Epithelial cell of proximal tubule (primary cell): ENCODE measurements at regions not wholly inside any gene's neighbourhood (a gene's known extent, or its start where the extent isn't known, plus 50 kb on each side); places are given as distances from the start of the nearest gene placed in this dataset.

ENCODE experiments used
- DNase-seq: peaks from one replicate; pipeline ENCODE4 v3.0.0-alpha.2; 2011; ENCODE audit warnings: low read depth
- H3K4me3 ChIP-seq: 2 replicates; pipeline ENCODE4 v1.5.1; 2011; ENCODE audit warnings: low read depth, mild to moderate bottlenecking, low read length
- TF ChIP-seq, protein P1 (sequence below): conservative IDR thresholded peaks from 2 replicates; pipeline ENCODE4 v1.5.1; 2012; ENCODE audit warnings: low read depth, mild to moderate bottlenecking, low read length

- TF ChIP-seq, protein P1, sequence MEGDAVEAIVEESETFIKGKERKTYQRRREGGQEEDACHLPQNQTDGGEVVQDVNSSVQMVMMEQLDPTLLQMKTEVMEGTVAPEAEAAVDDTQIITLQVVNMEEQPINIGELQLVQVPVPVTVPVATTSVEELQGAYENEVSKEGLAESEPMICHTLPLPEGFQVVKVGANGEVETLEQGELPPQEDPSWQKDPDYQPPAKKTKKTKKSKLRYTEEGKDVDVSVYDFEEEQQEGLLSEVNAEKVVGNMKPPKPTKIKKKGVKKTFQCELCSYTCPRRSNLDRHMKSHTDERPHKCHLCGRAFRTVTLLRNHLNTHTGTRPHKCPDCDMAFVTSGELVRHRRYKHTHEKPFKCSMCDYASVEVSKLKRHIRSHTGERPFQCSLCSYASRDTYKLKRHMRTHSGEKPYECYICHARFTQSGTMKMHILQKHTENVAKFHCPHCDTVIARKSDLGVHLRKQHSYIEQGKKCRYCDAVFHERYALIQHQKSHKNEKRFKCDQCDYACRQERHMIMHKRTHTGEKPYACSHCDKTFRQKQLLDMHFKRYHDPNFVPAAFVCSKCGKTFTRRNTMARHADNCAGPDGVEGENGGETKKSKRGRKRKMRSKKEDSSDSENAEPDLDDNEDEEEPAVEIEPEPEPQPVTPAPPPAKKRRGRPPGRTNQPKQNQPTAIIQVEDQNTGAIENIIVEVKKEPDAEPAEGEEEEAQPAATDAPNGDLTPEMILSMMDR: no peak
- H3K4me3 ChIP-seq: no peak overlapping the region
- DNase-seq: no peak
These were observed 185.8 kb downstream of the SNX10 start for GRCh38 chr7:26477381-26477990.

- H3K4me3 ChIP-seq: no peak overlapping the region
- TF ChIP-seq, protein P1: no peak
- DNase-seq: no peak
These were observed 186.9 kb downstream of the SNX10 start for GRCh38 chr7:26478550-26478949.

DNA sequence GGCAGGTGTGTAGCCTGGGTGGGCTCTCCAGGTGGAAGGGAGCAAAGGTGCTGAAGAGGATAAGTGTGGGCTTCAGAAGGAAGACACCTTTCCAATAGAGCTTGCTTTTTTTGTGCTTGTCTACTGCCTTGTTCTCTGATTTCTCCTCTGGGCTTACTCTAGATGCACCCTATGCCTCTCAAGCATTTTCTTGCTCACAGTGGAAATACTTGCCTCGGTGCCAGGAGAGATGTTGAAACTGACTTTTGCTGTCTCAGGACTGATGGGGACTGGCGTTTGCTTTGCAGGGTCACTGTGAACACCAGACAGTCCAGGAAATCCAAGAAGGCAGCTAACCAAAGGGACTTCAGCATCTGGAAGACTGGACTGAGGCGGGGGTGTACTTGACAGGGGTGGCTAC, 187.9 kb downstream of the SNX10 start:
- TF ChIP-seq, protein P1: no peak
- no peak for DNase-seq
- no peak overlapping the region for H3K4me3 ChIP-seq

- DNase-seq: no peak
- H3K4me3 ChIP-seq: no peak overlapping the region
- TF ChIP-seq, protein P1: no peak
These were observed 188.5 kb downstream of the SNX10 start for GRCh38 chr7:26480156-26480555.

DNA sequence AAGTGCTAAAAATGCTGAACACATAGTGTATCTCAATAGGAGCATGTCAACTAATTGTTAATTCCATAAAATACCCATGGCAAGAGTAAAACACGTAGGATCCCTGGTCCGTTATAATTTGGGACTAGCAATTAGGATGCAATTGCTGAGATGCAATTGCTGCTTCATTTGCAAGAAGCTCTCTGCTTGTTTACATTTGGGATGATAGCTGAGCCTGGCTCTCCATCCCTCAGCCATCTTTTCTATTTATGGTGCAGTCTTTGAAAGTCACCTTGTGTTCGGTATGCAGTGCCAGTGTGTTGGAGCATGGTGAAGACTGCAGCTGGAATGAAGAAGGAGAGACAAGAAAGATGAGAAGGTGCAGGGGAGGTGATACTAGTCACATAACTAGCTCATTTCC, 191.3 kb downstream of the SNX10 start:
- TF ChIP-seq, protein P1: no peak
- no peak for DNase-seq
- no peak overlapping the region for H3K4me3 ChIP-seq

DNA sequence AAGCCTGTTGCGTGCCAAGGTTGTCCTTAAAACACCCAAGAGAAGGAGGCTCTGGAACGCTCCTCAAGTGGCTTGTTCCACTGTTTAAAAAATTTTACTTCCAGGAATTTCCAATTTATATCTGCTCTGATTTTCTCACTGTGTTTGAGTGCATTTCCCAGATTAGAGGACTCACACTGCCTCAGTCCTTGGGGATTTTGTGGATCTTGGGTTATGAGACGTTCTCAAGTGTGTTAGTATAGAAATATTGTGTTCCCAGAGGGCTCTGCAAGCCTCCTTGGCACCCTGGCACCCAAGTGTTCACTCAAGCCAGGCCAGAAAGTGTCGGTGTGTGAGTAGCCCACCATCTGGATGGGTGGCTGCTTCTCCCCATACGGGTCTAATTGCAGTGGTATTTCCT, 192.2 kb downstream of the SNX10 start:
- H3K4me3 ChIP-seq: no peak overlapping the region
- no peak for DNase-seq
- TF ChIP-seq, protein P1: no peak

DNA sequence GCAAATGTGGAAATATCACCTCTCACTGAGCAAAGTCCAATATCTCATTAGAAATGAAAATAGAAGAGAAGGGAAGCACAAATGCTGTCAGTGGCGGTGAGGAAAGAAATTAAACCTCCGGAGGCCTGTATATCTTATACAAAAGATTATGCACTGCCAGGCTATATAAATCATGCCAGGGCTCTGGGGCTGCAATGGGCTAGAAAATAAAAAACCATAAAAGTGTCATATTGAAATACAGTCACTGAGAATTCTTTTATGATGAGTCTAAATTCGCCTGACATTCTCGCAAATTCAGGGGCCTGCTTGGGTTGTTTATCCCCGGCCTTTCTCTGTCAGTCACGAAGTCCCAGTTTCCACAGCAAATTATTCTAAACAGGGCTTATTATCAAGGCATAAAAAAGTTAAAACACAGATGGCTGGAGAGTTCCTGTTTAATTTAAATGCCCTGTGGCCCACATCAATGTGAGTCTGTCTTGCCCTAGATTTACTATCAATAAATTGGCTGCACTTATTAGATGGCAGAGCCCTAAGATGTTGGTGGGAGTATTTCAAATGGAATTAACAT, 193.8 kb downstream of the SNX10 start:
- no peak overlapping the region for H3K4me3 ChIP-seq
- no peak for DNase-seq
- TF ChIP-seq, protein P1: no peak
